ENCODE measurements at regions not wholly inside any gene's neighbourhood (a gene's known extent, or its start where the extent isn't known, plus 50 kb on each side); places are given as distances from the start of the nearest gene placed in this dataset.

DNA sequence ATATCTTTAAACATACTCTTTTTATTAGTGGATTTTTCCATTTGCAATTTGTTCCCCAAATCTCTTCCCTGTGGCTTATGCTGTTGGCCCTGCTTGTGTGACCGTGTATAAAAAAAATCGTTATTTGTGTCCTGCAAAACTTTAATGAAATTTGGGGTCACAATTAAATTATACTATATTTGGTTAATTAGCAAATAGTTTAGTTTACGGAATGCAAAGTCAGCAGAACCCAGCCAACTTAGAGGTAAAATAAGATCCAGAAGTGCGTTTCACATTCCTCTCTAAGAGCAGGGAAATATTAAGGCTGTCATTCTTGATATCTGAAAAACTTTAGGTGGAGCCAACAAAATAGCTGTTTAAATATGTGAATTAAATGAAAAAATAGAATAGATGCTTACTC, 2023.5 kb upstream of the WWC1 start:
- no peak overlapping the region for H2AFZ ChIP-seq (ENCODE audit: low read depth, low read length)
- ChIA-PET CTCF (no interaction called here), POLR2A (no interaction called here)
- no peaks in the 10 kb centered on the region for H3K27me3 ChIP-seq (ENCODE audit: control insufficient read depth in 2 of 2, insufficient read depth in 2 of 2, low read length in 2 of 2)
- FAIRE-seq, result no peak
- no peak for DNase-seq (ENCODE audit: low read depth, low spot score)
- no TSS peak for BruUV-seq (replicated peaks)
- H3K9me1 ChIP-seq (replicated peaks; ENCODE audit: control insufficient read depth, extremely low read depth, insufficient read depth, low read length), result no peaks in the 10 kb centered on the region
- H3K27ac ChIP-seq (ENCODE audit: insufficient read depth, low read depth, low read length), result no peak overlapping the region
- H3K36me3 ChIP-seq (ENCODE audit: control insufficient read depth in 2 of 2, extremely low read depth in 1 of 2, insufficient read depth in 2 of 2, low read length in 2 of 2), result no peaks in the 10 kb centered on the region
- no peak overlapping the region for H3K9ac ChIP-seq (replicated peaks; ENCODE audit: extremely low read depth, insufficient read depth, low read length)
- TF ChIP-seq GATA2 (IDR thresholded peaks at IDR 0.05; ENCODE audit: insufficient read depth, insufficient read length, low read depth, low read length) (no peak), POLR2A (IDR thresholded peaks at IDR 0.05; ENCODE audit: low read depth, low read length) (no peak), CTCF (IDR thresholded peaks at IDR 0.05; ENCODE audit: extremely low read depth in 1 of 2, insufficient read depth in 1 of 2, low read depth in 1 of 2, low read length in 2 of 2) (no peak), JUN (IDR thresholded peaks at IDR 0.05; ENCODE audit: borderline replicate concordance, insufficient read depth, insufficient read length, low read depth) (no peak), POLR2AphosphoS5 (IDR thresholded peaks at IDR 0.05; ENCODE audit: insufficient read depth, low read depth, low read length) (no peak), FOS (IDR thresholded peaks at IDR 0.05; ENCODE audit: borderline replicate concordance, insufficient read depth, low read length) (no peak), EZH2 (IDR thresholded peaks at IDR 0.05; ENCODE audit: borderline replicate concordance, low read depth, low read length, severe bottlenecking) (no peak), MYC (IDR thresholded peaks at IDR 0.05; ENCODE audit: low read depth, low read length) (no peak)
- TF ChIP-seq, protein P1, sequence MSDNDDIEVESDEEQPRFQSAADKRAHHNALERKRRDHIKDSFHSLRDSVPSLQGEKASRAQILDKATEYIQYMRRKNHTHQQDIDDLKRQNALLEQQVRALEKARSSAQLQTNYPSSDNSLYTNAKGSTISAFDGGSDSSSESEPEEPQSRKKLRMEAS (IDR thresholded peaks at IDR 0.05; ENCODE audit: insufficient read depth, insufficient read length), result no peak
- intact Hi-C loops (cut with micrococcal nuclease), result no loop called here
- no peaks in the 10 kb centered on the region for H4K20me1 ChIP-seq (replicated peaks; ENCODE audit: control insufficient read depth, extremely low read depth, insufficient read depth, low read length)
- H3K4me2 ChIP-seq (ENCODE audit: insufficient read depth, low read length), result no peak overlapping the region
- no peaks in the 10 kb centered on the region for H3K79me2 ChIP-seq (ENCODE audit: control insufficient read depth, insufficient read depth, low read length)
- no peak overlapping the region for H3K4me3 ChIP-seq (replicated peaks in 1 of 3; ENCODE audit: insufficient read depth in 1 of 3, low read depth in 1 of 3, low read length in 3 of 3)
- H3K9me3 ChIP-seq (replicated peaks; ENCODE audit: control insufficient read depth, insufficient read depth, low read length), result peaks cover 4% of the 10 kb centered on the region
- dilution Hi-C loops (cut with MboI; ENCODE audit: extremely low pct_ligation_motif_present, low sequenced_read_pairs), result no loop called here
- H3K4me1 ChIP-seq (ENCODE audit: control insufficient read depth, extremely low read depth, insufficient read depth, low read length), result no peaks in the 10 kb centered on the region

Data from endothelial cell of umbilical vein (primary cell).